ENCODE measurements at regions not wholly inside any gene's neighbourhood (a gene's known extent, or its start where the extent isn't known, plus 50 kb on each side); places are given as distances from the start of the nearest gene placed in this dataset.

DNA sequence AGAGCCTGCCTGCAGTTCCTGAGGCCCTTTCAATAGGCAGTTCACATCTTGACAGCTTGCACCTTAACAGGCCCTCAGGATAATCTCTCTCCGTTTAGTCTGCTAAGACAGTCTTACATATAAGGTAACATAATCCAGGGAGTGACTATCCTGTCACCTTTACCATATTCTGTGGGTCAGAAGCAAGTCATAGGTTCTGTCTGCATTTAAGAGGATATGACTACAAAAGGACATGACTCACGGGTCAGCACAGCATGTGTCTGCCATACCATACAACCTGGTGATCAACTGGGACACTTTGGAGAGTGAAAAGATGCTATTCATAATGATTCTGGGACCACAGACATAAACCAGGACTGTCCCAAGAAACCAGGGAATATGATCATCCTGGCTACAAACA, 611.1 kb downstream of the SOX6 start:
- no peak for DNase-seq

DNA sequence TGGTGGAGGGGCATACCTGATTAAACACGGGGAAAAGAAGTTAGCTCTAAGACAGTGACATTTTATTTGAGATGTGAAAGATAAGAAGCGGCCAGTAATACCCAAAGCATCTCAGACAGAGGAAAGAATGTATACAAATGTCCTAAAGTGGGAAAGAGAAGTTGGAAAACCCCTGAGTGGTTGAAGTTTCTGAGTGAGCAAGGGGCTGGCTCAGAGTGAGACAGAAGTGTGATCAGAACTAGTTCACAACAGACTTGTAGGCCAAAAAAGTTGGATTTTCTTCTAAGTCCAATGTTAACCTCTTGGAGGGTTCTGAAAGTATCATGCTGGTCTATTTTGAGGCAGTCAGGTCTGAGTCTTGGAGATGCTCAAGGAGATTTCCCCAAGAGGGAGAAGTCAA, 608.7 kb downstream of the SOX6 start:
- no peak for DNase-seq

DNA sequence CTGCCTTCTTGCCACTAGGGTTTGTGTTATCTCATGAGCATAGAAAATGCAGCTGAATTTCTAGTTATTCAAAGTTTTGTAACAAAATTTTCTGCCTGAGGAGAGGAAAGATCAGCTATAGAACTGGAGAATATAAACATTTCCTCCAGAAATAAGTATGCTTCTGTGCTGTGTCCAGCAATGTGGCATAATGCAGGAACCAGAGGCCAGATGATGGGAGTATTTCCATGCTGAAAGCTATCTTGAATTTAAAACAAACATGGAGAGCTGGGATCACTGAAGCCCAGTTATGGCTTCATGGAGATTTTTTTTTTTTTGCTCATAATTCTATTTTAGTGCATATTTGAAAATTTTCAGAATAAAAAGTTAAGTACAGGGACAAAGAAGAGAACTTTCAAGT, 608.2 kb downstream of the SOX6 start:
- DNase-seq = no peak

DNA sequence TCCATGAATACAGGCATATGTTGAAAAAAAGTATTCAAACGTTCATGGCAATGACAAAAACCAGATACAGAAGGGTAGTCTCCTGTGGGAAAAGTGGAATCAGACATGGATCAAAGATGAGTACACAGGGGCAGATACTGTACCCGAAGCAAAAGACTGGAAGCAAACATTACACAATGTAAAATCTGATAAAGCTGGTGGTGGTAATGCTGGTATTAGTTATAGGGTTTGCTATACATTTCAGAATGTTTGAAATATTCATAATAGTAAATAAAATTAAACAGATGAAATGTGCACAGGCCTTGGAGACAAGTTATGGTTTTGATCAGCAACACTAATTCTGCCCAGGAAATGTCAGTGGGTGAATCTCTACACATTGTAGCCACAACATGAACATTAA, 607.6 kb downstream of the SOX6 start:
- DNase-seq = no peak

DNA sequence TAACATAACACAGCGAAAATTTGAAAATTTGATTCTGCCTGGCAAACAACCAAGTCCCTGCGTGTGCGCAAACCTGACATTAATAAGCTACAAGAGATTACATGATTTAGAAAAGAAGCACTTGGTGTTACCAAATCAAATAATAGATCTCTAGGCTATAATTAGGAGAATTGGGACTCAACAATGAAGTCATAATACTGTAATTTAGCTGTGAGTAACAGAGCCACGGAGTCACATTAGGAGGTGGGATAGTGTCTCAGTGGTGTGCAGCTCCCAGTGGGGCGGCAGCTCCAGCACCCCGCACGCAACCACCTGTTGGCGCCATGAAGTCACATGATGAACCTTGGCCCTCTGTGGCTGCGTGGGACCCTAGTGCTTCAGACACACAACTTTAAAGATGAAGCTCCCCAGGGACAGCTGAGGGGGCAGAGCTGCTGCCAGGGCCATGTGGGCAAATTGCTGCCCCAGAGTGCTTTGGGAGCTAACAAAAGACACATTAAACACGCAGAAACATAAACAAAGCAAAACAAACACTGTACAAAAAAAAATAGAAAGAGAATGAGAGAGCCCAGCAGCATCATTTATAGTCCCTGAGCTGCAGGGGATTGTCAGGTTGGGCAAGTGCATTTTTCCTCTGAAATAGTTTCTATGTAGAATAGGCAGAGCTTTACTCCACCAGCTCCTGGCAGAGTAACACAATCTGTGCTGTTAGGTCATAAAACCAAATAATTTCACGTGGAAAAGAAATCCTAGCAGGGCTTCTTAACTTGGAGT, 605.6 kb downstream of the SOX6 start:
- DNase-seq = no peak

DNA sequence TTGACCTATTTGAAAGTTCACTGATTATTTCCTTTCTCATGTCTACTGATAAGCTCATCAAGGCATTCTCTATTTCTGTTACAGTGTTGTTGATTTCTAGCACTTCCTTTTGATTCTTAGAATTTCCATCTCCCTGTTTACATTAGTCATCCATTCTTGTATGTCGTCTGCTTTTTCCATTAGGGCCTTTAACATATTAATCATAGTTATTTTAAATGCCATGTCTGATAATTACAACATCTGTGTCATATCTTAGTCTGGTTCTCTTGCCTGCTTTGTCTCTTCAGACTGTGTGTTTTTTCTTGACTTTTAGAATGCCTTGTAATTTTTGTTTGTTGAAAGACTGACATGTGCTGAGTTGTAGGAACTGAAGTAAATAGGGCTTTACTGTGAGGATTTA, 602.1 kb downstream of the SOX6 start:
- no peak for DNase-seq

DNA sequence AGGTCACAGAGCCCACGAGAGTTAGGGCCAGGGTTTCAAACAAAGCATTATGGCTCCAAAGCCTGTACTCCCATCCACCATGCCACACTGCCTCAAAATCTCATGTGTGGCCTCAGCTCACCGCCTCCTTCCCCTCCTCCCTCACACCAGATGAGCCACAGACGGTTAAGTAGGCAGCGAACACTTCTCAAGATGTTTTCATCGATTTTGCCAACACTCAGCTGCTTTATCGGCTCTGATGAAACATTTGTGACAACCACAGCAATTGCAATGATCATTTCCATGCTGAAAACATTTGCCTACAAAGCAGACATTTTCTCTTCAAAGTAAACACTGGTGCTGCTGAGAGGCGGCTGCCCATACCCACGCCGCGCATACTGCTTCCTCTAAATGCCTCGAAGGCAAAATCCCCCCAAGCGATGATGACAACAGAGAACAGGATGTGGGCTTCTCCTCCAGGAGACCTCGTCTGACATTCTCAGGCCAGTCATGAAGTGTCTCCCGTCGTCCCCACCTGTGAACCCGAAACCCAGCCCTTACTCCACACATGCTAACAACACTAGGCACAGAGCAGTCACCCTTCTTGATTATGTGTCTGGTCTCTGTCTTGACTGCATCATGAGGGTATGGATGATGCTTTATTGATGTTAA, 599.2 kb downstream of the SOX6 start:
- no peak for DNase-seq

DNA sequence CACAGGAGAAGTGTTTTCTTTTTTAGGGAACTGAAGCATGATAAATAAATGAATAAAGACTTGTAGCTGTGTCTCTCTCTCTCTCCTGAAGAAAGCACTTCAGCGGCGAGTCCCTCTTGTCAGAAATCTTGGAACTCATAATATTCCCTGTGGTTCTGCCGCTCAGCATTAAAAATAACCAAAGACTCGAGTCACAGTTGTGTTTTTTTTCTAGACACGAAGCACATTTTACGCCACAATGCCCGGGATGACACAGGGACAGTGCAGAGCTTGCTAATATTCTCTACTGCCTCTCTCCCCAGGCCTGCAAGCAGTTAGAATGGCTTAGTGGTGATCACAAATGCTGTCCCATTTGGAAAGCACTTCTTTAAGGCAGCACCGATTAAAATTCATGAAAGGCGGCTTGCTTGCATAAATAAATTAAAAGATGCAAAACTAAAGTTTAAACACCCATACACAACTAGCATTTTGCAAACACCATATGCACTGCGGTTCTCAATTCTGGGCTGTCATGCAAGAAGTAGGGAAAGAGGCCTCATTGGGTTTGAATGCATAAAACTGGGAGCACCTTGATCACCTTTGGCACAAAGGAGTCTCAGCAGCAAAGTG, 597.4 kb downstream of the SOX6 start:
- no peak for DNase-seq

DNA sequence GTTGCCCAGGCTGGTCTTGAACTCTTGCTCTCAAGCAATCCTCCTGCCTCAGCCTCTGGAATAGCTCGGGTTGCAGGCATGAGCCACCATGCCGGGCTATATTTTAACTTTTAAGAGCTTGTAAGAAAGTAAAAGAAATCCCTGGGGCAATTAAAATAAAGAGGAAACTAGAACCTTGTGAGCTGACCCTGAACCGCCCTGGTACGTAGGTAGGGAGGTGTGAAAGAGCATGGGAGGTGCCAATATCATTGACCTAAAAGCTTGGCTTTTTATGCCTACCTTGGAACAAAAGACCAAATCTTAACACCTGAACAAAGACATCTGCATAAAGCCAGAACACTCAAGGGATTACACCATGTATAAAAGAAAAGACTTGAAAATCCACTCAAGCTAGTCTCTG, 595.1 kb downstream of the SOX6 start:
- DNase-seq = no peak

DNA sequence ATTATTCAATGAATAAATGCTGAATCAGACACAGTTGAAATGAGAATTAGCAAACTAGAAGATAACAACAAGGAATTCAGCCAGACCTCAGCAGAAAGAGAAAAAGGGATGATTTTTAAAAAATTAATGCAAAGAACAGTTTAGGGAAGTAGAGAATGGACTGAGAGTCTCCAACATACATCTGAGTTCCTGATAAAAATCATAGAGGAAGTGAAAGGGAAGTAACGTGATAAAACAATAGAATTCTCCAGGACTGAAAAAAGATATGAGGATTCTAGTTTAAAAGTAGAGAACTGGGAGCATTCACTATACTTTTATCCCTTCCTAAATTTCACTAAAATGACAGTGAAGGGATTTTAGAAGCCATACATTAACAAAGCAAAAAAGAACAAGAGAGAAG, 592.0 kb downstream of the SOX6 start:
- no peak for DNase-seq

DNA sequence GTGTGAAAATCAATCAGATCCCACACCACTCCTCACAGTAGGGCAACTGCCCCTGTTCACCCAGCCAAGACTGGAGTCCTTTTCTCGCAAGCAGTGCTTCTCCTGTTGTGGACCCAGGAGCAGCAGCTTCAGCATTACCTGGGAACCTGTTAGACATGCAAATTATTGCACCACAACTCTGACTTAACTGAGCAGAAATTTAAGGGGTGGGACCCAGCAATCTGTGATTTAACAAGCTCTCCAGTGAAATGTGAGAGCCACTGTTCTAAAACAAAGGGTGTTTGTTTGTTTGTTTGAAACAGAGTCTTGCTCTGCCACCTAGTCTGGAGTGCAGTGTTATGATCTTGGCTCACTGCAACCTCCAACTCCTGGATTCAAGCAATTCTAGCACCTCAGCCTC, 591.4 kb downstream of the SOX6 start:
- no peak for DNase-seq

DNA sequence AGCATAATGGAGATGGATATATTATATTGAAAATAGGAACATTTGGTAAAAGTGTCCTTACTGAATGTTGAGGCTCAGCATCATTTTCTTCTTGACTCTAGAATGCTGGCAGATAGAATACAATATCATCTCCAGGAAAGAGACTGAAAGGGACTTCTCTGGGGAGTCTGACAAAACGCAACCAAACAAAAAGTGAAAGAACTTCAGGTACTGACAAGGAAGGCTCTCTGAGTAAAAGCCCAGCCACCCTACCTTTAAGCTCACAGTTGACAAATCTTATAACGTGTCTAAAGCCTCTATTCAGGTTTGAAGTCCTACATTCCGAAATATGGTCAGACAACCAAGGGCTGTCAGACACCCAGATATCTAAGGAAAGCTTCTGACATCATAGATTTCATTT, 590.8 kb downstream of the SOX6 start:
- DNase-seq = no peak

DNA sequence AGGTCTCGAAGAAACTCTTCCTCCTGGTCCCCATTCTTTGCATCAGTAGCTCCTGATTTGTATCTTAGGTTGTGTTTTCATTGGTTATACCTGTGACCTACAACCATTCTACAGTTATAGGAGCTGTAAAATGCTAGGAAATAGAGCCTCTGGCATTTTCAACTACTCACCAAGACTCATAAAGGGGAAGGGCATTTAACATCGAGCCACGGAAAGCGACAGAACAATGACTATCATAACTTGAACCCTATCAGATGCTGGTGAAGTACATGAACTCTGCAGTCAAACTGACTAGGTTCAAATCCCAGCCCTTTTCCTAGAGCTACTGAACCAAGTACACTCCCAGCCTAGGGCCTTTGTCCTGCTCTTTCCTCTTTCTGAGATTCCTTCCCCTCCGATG, 588.0 kb downstream of the SOX6 start:
- no peak for DNase-seq

DNA sequence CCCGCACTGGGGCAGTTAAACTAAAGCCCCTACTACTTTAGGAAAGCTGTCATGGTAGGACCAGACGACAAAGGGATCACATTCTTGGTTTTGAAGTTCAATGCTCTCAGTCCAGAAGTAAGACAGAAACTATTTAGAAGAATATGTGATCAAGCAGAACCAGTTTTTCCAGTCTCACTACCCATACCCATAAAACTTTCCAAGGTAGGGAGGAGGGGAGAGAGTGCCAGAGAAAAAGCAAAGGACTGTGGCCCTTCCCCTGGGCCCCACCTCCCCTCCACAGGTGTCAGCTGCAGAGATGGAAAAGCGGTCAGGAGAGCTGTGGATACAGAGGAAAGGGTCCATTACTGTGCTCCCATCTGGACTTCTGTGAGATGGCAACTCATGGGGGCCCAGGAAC, 587.1 kb downstream of the SOX6 start:
- DNase-seq = no peak

DNA sequence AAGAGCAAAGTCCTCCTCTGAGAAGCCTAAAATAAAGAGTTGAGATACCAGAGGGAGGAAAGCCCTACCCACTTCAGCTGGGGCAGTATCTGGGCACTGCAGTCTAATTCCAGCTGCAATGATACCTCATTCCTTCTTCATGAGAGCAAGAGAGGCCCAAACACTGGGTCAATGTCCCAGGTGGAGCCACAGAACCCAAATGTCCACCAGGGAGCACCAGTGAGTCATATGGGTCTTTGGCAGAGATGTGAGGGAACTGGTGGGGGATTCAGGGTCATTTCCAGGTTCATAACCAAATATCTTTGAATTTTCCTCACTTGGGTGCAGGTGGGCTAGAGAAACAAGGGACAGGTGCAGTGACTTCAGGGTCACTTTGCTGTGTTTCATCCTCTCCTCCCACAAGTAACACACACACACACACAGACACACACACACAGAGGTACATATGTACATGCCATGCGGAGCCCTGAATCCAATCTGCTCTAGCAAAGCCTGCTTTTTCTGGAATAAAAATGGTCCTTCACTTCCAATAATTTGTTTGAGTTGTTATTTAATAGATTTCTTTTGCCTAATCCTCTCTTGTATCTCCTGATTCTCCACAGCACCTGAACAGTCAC, 585.4 kb downstream of the SOX6 start:
- no peak for DNase-seq

DNA sequence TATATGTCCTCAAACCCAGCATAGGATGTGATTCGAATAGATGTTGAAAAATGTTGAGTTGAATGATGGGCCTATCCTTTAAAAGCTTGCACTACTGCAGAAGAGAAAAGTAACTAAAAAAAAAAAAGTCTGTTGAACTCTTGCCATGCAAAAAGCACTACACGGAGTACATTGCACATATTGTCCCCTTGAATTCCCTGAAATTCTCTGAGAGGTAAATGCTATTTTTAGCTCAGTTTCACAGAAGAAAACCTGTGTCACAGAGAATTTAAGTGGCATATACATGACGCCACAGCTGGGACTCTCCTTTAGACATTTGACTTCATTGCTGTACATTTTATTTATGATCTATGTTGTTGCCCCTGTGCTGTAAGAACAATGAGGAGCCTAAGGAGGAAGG, 583.8 kb downstream of the SOX6 start:
- no peak for DNase-seq

DNA sequence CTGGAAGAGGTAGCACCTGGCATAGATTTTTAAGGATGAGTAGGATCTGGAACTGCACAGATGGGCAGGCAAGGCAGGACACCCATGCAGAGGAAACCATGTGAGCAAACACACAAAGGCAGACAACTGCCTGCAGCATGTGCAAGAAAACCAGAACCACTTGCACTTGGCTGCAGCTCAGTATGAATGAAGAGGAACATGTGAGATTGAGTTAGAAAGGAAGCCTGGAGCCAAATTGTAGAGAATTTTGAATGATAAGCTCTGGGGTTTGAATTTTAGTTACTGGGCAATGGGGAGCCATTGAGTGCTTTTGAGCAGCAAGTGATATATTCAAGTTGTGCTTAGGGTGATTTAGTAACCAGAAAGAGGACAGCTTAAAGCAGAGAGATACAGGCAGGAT, 583.4 kb downstream of the SOX6 start:
- DNase-seq = no peak

DNA sequence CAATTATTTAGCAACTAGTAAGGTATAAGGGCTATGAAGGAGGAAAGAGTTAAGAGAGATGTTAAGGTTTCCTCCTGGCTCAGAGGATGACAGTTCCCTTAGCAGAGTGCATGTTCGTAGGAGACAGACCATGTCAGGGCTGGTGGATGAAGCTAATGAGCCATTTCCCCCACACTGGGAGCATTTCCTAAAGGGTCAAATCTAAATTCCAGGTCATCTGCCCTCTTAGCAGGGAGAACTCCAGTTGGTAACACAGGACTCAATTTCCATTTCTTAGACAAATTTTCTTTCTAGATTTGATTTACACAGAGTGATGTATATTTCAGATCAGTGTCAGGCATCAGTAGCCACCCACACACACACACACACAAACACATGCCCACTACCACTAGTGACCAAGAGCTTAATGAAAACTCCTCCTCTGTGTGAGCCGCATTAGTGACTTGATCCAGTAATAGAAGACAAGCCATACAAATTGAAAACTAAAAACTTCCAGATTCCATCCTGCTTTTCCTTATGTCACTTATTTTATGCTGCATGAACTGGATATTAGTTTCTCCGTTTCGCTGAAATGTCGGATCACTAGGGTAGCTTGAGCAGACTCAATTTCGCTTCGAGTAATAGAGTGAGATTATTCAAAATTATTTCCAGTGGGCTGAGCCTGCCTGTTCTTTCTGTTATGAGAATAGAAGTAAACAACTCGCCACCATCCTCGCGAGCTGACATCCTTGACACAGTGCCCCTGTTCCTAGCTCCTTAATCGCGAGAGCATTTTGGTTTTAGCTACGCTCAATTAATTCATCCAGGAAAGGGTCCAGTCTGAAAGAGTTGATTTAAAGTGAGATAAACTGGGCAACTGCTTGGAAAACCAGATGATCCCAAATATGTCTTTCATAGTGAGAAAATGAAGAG, 582.6 kb downstream of the SOX6 start:
- no peak for DNase-seq

DNA sequence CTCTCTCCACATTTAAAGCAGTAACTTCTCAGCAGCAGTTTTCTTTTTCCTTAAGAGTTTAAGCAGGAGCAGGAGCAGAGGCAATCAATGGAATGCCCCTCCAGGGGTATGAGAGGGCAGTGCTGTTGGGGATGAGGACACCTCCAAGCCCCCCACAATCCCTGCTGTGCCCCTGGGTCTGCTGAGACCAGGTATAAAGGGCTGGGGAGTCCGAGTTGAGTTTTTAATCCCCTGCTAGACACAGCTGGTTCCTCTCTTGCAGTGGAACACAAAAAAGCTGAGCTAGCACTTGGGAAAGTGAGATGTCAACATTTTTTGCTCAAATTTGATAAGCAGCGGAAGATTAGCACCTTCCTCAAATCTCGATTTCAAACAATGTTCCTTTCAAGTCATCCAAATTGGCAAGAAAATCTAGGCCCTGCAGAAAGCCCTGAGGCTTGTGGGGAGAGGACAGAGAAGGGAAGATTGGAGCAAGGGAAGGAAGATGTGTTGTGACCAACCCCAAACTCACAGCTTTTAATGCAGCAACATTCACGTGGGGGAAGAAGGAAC, 581.9 kb downstream of the SOX6 start:
- no peak for DNase-seq

DNA sequence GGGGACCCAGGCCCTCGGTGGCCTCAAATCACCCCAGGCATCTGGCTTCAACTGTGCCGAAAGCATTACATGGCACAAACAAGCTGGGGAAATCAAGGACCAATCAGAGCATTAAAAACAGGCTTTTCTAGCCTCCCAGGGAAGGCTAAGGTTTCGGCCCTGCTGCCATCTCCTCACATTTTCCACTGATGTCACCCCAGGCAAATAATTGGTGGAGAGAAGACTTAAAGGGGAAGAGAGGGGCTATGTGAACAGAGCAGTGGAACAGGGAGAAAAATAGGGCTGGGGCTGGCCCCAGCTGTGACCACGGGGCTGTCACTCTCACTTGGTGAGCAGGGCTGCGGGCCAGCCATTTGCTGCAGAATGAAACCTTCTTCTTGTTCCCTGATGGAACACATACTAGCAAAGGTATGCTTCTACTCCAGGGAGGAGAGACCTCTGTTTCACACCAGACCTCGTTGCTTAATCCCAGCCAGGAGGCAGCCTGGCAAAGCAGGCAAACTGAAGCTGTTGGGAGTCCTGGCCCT, 581.3 kb downstream of the SOX6 start:
- no peak for DNase-seq

DNA sequence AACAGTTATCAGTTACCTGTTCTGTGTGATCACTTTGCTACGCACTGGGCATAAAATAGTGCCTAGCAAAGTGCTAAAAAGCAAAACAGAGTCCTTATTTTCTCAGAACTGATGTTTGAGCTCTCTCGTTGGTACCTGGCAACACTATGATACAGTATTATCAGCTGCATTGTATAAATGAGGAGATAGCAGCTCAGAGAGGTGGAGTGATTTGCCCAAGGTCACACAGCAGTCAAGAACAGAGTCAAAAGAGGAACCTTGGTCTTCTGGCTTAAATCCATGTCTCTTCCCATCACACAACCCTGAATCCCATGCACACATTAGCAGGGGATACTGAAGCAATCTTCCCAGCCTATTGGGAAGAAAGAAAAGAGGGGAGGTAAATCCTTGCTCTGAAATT, 580.5 kb downstream of the SOX6 start:
- DNase-seq = no peak

DNA sequence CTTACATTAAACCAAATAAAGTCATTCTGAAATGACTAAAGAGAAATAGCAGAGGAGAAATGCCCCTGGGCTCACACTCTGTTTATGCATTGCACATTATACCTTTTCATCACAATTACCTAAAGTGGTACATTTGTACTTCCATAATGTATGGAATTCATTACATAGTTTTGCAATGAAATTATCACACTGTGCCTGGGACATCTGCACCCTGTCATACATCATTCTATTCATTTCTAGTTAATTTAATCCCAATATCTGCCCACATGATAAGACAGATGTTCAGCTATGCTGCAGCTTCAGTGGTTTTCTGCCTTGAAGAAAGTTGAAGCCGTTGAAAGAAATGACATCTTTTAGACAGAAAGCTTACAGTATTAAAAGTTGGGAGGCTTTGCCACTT, 580.0 kb downstream of the SOX6 start:
- DNase-seq = no peak

Data from activated gamma-delta T cell treated with Interleukin-2 at 50 U/mL for 16 hours (primary cell).